ENCODE measurements at regions not wholly inside any gene's neighbourhood (a gene's known extent, or its start where the extent isn't known, plus 50 kb on each side); places are given as distances from the start of the nearest gene placed in this dataset.

- intact Hi-C loops (cut with micrococcal nuclease) = no loop called here
- H3K9me3 Mint-ChIP-seq = no peaks in the 10 kb centered on the region
- H3K27me3 Mint-ChIP-seq = peaks cover 14% of the 10 kb centered on the region
- H3K36me3 Mint-ChIP-seq (ENCODE audit: low read depth) = no peaks in the 10 kb centered on the region
- DNase-seq = no peak
- TF ChIP-seq CTCF (IDR thresholded peaks at IDR 0.05) = no peak
- ATAC-seq = no peak
- CTCF ChIA-PET = interaction anchor here (1.1 kb wide), 1 partner anchor 18 kb away, joined by 3 read pairs; no protein-coding TSS in a partner anchor
- no peak overlapping the region for H3K27ac Mint-ChIP-seq
- H3K4me1 Mint-ChIP-seq (ENCODE audit: low read depth) = no peaks in the 10 kb centered on the region
- POLR2A ChIA-PET = no interaction called here
- no peak overlapping the region for H3K4me3 Mint-ChIP-seq
These were observed 439.6 kb upstream of the MDFIC2 start for GRCh38 chr3:70752051-70752450.

DNA sequence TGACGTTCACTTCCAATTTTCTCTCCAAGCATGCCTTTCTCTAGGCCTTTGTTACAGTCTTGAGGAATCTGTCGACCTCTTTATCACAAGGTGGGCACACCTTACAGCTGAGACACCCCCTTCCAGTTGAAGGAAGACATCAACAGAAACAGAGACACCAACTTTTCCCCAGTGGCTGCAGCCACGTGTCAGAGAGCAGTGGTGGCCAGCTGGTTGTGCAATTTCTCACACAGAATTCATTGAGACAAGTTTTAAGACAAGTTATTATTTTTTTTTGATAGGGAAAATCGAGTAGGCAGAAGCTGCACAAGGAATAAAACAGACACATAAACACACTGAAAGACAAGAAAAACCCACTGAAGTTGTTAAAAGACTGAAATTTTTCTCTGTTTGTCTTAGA, 436.7 kb upstream of the MDFIC2 start:
- Mint-ChIP-seq H3K27ac (no peak overlapping the region), H3K36me3 (ENCODE audit: low read depth) (no peaks in the 10 kb centered on the region), H3K4me1 (ENCODE audit: low read depth) (no peaks in the 10 kb centered on the region), H3K27me3 (peaks cover 12% of the 10 kb centered on the region), H3K4me3 (no peak overlapping the region), H3K9me3 (no peaks in the 10 kb centered on the region)
- intact Hi-C loops (cut with micrococcal nuclease) = no loop called here
- DNase-seq (no peak), ATAC-seq (no peak)
- POLR2A ChIA-PET = no interaction called here
- TF ChIP-seq CTCF (IDR thresholded peaks at IDR 0.05) = no peak
- CTCF ChIA-PET = interaction anchor here (0.8 kb wide), 1 partner anchor 13 kb away, joined by 3 read pairs; no protein-coding TSS in a partner anchor

GRCh38 chr3:70748593-70748992, 436.2 kb upstream of the MDFIC2 start:
- no peak for TF ChIP-seq CTCF (IDR thresholded peaks at IDR 0.05)
- no peak overlapping the region for H3K27ac Mint-ChIP-seq
- ChIA-PET POLR2A (no interaction called here), CTCF (no interaction called here)
- intact Hi-C loops (cut with micrococcal nuclease) = no loop called here
- H3K4me1 Mint-ChIP-seq (ENCODE audit: low read depth) = no peaks in the 10 kb centered on the region
- no peaks in the 10 kb centered on the region for H3K36me3 Mint-ChIP-seq (ENCODE audit: low read depth)
- no peaks in the 10 kb centered on the region for H3K9me3 Mint-ChIP-seq
- no peak overlapping the region for H3K4me3 Mint-ChIP-seq
- ATAC-seq (no peak), DNase-seq (no peak)
- peaks cover 9% of the 10 kb centered on the region for H3K27me3 Mint-ChIP-seq

DNA sequence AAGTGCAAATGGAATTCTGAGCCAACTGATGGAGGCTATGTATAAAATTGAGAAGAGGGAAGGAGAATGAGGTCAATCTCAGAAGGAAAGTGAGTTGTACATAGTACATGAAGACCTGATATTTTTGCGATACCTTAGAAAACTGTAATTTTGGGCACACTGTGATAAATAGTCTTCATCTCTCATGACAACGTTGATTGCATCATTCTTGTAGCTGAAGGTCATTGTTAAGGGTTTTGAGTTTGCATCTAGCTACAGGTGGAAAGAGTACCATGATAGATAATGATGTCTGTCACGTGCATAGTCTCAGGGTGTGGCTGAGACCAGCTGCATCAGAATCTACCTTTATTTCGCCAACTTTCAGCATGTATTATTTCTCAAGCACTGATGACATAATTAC, 435.4 kb upstream of the MDFIC2 start:
- H3K27me3 Mint-ChIP-seq = peaks cover 9% of the 10 kb centered on the region
- POLR2A ChIA-PET = no interaction called here
- intact Hi-C loops (cut with micrococcal nuclease) = no loop called here
- DNase-seq (no peak), ATAC-seq (no peak)
- CTCF ChIA-PET = no interaction called here
- H3K9me3 Mint-ChIP-seq = no peaks in the 10 kb centered on the region
- H3K36me3 Mint-ChIP-seq (ENCODE audit: low read depth) = no peaks in the 10 kb centered on the region
- no peak for TF ChIP-seq CTCF (IDR thresholded peaks at IDR 0.05)
- H3K4me1 Mint-ChIP-seq (ENCODE audit: low read depth) = no peaks in the 10 kb centered on the region
- no peak overlapping the region for H3K27ac Mint-ChIP-seq
- H3K4me3 Mint-ChIP-seq = no peak overlapping the region

- Mint-ChIP-seq H3K36me3 (ENCODE audit: low read depth) (no peaks in the 10 kb centered on the region), H3K27me3 (peaks cover 8% of the 10 kb centered on the region), H3K27ac (no peak overlapping the region), H3K9me3 (no peaks in the 10 kb centered on the region), H3K4me1 (ENCODE audit: low read depth) (no peaks in the 10 kb centered on the region), H3K4me3 (no peak overlapping the region)
- intact Hi-C loops (cut with micrococcal nuclease) = no loop called here
- ATAC-seq (no peak), DNase-seq (no peak)
- no peak for TF ChIP-seq CTCF (IDR thresholded peaks at IDR 0.05)
- POLR2A ChIA-PET = no interaction called here
- CTCF ChIA-PET = no interaction called here
These were observed 432.1 kb upstream of the MDFIC2 start for GRCh38 chr3:70744536-70744935.

Measured in activated CD8-positive, alpha-beta T cell treated with anti-CD3 and anti-CD28 coated beads for 36 hours (primary cell).